ENCODE measurements at regions not wholly inside any gene's neighbourhood (a gene's known extent, or its start where the extent isn't known, plus 50 kb on each side); places are given as distances from the start of the nearest gene placed in this dataset.
A peak's percentile ranks its signal among the peaks of the same experiment; 100 is the strongest.

DNA sequence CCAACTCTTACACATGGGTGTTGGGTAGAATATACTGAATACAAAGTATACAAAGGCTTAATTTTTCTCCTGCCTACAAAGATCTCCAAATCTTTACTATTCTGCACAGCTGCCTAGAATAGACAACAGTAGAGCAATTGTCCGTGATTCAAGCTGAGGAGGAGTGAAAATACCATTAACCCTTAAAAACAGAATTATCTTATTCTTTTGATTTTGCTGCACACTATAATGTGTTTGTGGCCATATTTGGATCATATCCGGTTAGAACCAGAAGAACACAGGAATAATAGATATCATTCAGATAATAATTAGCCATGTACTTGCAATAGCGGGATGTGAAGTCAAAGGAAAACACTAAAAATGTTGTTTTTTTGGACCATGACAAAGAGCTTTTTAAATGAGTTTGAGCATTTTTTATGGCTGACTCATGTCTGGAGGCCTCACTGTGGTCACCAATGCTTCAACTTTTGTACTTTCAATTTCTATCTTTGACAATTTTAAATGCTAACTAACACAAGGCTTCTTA lies 197.6 kb upstream of the FOXD3 start:
- Histone ChIP-seq H3K4me3 (no peak overlapping the region), H3K27ac (no peak overlapping the region)
- no peak for DNase-seq

DNA sequence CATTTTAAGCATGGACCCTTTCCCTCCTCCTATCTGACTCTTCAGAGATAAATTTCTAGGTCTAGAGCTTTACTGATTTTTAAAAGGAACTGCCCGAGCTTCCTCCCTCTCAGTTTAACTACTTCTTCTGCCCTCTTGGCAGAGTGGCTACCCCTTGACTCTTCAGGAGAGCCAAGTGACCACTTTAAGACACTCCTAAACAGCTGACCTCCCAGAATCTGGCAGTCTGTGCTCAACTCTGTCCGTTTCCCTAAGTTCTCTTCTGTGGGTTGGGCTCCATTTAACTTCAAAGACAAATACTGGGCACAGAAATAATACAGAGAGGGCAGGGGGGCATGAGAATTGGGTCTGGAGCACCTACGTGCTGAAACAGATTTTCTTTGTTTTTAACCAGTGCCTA lies 196.3 kb upstream of the FOXD3 start:
- Histone ChIP-seq H3K4me3 (no peak overlapping the region), H3K9me3 (no peaks in the 10 kb centered on the region), H3K27me3 (no peaks in the 10 kb centered on the region), H3K36me3 (no peaks in the 10 kb centered on the region), H3K27ac (no peak overlapping the region), H3K4me1 (no peaks in the 10 kb centered on the region)
- TF ChIP-seq, protein P1, sequence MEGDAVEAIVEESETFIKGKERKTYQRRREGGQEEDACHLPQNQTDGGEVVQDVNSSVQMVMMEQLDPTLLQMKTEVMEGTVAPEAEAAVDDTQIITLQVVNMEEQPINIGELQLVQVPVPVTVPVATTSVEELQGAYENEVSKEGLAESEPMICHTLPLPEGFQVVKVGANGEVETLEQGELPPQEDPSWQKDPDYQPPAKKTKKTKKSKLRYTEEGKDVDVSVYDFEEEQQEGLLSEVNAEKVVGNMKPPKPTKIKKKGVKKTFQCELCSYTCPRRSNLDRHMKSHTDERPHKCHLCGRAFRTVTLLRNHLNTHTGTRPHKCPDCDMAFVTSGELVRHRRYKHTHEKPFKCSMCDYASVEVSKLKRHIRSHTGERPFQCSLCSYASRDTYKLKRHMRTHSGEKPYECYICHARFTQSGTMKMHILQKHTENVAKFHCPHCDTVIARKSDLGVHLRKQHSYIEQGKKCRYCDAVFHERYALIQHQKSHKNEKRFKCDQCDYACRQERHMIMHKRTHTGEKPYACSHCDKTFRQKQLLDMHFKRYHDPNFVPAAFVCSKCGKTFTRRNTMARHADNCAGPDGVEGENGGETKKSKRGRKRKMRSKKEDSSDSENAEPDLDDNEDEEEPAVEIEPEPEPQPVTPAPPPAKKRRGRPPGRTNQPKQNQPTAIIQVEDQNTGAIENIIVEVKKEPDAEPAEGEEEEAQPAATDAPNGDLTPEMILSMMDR (IDR thresholded peaks at IDR 0.05) = no peak
- ATAC-seq (peak; percentile 94), DNase-seq (peak in 2 of 4 donors; percentile 1 to 38)
- intact Hi-C loops (cut with DNase I) = no loop called here

More for the DNA sequence above, 197.6 kb upstream of the FOXD3 start:
- Histone ChIP-seq H3K4me1 (no peaks in the 10 kb centered on the region), H3K9me3 (no peaks in the 10 kb centered on the region), H3K36me3 (no peaks in the 10 kb centered on the region), H3K27me3 (no peaks in the 10 kb centered on the region)
- intact Hi-C loops (cut with DNase I) = no loop called here
- TF ChIP-seq, protein P1 (IDR thresholded peaks at IDR 0.05) = no peak
- ATAC-seq = peak; percentile 60

DNA sequence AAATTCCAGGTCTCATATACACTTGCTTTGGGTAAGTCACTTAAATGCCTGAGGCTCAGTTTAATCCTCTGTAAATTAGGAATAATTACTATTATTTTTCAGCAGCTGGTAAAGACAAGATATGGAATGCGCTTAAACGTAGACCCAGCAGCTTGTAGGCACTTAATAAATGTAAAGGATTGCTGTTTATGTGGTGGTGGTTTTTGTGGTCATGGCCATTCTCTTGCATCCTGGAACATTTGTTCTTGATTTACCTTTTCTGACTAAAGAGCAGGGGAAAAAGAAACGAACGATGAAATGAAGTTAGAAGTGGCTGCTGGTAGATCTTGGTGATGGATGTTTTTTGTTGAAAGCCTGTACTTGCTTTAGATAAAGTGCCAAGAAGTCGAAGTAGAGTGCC lies 195.0 kb upstream of the FOXD3 start:
- DNase-seq (no peak), ATAC-seq (no peak)
- Histone ChIP-seq H3K27ac (no peak overlapping the region), H3K4me1 (no peaks in the 10 kb centered on the region), H3K4me3 (no peak overlapping the region), H3K36me3 (no peaks in the 10 kb centered on the region), H3K9me3 (no peaks in the 10 kb centered on the region), H3K27me3 (no peaks in the 10 kb centered on the region)
- TF ChIP-seq, protein P1 (IDR thresholded peaks at IDR 0.05) = no peak
- intact Hi-C loops (cut with DNase I) = no loop called here

DNA sequence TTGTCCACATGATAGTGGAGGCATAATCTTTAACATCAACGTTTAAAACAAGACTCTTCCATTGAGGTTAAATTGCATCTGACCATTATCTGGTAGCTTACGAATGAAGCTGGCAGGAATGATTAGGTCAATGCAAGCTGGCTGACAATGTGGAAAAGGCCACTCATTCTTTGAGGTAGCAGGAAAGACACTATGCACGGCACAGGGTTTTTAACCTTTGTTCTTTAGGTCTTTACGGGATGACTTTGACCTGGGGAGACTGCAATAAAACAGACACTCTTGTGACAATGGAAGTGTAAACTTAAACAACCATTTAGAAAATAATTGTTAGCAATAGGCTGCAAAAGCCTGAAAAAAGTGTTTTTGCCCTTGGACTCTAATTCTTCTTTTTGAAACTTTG lies 193.8 kb upstream of the FOXD3 start:
- Histone ChIP-seq H3K4me1 (no peaks in the 10 kb centered on the region), H3K4me3 (no peak overlapping the region), H3K27ac (no peak overlapping the region), H3K36me3 (no peaks in the 10 kb centered on the region), H3K27me3 (no peaks in the 10 kb centered on the region), H3K9me3 (no peaks in the 10 kb centered on the region)
- intact Hi-C loops (cut with DNase I) = no loop called here
- TF ChIP-seq, protein P1 (IDR thresholded peaks at IDR 0.05) = no peak
- no peak for DNase-seq
- ATAC-seq = no peak

DNA sequence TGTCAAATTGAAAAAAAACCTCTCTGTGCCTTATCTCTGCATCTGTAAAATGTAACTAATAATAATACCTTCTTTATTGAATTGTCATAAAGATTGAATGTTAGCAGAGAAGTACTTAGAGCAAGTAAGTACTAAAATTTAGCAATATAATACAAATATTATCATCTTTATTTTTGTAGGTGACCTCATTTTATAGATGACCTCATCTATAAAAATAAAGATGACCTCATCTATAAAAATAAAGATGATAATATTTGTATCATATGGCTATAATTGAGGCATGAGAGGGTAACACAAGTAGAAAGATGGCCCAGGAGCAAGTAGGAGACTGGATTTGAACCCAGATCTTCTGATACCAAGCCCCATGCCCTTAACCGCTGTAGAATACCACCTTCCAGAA lies 193.2 kb upstream of the FOXD3 start:
- Histone ChIP-seq H3K9me3 (no peaks in the 10 kb centered on the region), H3K4me1 (no peaks in the 10 kb centered on the region), H3K36me3 (no peaks in the 10 kb centered on the region), H3K27me3 (no peaks in the 10 kb centered on the region), H3K4me3 (no peak overlapping the region), H3K27ac (no peak overlapping the region)
- no peak for DNase-seq
- TF ChIP-seq, protein P1 (IDR thresholded peaks at IDR 0.05) = no peak
- intact Hi-C loops (cut with DNase I) = no loop called here
- no peak for ATAC-seq

All from left lung (tissue), 4 donors.